ENCODE measurements at regions not wholly inside any gene's neighbourhood (a gene's known extent, or its start where the extent isn't known, plus 50 kb on each side); places are given as distances from the start of the nearest gene placed in this dataset.
"Not testable (repeated sequence)": the region's sequence is repeated elsewhere in the genome, so short reads cannot be mapped to it uniquely, and the experiment has no call there.

DNA sequence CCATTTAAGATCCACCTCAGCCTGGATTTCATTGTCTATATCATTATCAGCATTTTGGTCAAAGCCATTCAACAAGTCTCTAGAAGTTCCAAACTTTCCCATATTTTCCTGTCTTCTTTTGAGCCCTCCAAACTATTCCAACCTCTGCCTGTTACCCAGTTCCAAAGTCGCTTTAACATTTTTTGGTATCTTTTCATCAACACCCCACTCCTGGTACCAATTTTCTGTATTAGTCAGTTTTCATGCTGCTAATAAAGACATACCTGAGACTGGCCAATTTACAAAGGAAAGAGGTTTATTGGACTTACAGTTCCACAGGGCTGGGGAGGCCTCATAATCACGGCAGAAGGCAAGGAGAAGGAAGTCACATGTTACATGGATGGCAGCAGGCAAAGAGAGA is 982.9 kb downstream of the TAF11L14 start:
- not testable (repeated sequence) for FAIRE-seq

DNA sequence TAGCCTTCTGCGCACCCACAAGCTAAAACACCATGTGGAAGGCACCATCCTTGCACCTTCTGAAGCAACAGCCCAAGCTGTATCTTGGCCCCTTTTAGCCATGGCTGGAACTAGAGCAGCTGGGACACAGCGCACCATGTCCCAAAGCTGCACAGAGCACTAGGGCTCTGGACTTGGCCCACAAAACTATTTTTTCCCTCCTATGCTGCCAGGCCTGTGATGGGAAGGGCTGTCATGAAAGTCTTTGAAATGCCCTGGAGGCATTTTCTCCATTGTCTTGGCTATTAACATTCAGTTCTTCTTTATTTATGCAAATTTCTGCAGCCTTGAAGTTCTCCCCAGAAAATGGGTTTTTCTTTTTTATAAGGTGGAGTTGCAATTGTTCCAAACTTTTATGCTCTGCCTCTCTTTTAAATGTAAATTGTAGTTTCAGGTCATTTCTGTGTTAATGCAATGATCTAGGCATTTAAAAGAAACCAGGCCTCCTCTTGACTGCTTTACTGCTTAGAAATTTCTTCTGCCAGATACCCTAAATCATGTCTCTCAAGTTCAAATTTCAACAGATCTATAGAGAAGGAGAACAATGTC is 996.3 kb downstream of the TAF11L14 start:
- DNase-seq (ENCODE audit: insufficient read length, low spot score) (no peak), FAIRE-seq (peak; percentile 16)

More for the DNA sequence above, 982.9 kb downstream of the TAF11L14 start:
- DNase-seq (ENCODE audit: insufficient read length, low spot score) = not testable (repeated sequence)

DNA sequence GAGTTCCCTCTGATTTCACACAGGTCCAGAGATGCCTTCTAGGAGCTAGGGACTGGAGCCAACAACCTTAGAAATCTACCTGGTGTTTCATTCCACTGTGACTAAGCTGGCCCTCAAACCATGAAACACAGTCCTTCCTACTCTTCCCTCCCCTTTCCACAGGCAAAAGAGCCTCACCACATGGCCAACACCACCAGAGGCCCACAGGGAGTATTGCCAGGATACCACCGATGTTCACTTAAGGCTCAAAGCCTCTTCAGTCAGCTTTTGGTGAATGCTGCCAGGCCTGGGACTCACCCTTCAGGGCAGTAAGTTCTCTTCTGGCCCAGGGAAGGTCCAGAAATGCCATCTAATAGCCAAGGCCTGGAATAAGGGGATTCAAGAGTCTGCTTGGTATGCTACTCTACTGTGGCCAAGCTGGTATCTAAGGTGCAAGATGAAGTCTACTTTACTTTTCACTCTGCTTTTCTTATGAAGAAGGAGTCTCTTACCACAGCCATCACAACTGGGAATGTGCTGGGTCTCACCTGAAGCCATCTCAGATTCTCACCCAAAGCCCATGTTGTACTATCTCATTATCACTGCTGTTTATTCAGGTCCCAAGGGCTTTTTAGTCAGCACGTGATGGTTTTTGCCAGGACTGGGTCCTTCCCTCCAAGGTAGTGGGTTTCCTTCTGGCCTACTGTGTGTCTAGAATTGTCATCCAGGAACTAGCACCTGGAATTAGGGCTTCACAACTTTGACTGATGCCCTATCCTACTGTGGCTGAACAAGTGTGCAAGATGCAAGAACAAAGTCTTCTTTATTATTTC is 1018.4 kb downstream of the TAF11L14 start:
- DNase-seq (ENCODE audit: insufficient read length, low spot score) (no peak), FAIRE-seq (no peak)

DNA sequence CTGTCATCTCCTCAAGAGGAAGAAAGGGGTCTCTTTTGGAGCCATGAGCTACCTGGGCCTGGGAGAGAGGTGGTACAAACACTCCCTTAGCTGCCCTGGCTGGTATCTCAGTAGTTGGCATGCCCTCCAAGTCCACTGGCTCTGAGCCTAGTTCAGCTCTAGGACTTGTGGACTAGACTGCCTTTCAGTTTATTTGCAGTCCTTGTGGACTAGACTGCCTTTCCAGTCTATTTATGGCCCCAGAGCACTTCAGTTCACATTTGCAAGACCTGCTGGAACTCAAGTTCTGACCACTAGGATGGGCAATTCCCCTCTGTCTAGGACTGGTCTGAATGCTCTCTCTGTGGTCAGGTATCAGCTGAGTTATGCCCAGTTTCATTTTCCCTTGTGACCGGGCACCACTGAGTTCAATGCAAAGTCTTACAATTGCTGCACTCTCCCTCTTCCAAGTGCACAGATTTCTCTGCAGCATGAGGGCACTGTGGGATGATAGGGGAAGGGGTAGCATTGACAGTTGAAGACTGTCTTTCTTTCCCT is 1019.0 kb downstream of the TAF11L14 start:
- DNase-seq (ENCODE audit: insufficient read length, low spot score) = no peak
- peak; percentile 46 for FAIRE-seq

DNA sequence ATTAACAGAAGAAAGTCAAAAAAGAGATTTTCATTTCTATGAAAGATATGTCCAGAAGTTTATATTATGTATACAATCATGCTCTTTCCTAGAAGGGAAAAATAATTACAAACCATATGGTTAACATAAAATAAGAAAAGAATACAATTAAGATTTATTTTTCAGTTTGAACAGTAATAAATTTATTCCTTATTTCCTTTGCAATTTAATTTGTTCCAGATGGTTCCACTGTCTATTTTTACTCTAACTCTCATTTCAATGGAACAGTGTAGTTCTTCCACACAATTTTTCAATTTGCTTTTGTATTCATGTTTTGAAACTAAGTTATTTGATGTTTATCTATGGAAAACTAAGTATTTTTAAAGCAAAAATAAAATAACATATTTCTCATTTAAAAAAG is 1026.3 kb downstream of the TAF11L14 start:
- FAIRE-seq (no peak), DNase-seq (ENCODE audit: insufficient read length, low spot score) (no peak)

DNA sequence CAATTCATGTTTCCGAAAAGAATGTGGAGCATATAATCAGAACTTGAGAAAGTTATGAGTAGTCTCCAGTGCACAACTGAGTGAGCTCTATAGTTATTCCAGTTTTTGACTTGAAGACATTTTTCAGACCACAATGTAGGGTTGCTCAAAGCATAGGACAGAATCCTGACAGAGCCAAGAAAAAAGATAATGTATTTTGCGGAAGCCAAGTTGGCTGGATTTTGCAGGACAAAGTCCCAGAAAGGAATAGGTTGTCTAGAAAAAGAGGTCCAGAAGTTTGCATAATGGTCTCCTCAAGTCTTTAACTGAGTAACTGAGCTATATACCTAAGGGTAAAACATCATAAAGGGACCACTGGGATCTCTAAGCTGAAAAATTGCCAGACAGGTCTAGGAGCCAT is 1028.0 kb downstream of the TAF11L14 start:
- FAIRE-seq (no peak), DNase-seq (ENCODE audit: insufficient read length, low spot score) (no peak)

DNA sequence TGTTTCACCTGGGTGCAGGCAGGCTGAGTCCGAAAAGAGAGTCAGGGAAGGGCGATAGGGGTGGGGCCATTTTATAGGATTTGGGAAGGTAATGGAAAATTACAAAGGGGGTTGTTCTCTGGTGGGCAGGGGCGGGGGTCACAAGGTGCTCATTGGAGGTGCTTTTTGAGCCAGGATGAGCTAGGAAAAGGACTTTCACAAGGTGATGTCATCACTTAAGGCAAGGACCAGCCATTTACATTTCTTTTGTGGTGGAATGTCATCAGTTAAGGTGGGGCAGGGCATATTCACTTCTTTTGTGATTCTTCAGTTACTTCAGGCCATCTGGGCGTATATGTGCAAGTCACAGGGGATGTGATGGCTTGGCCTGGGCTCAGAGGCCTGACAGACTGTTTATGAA is 1040.0 kb downstream of the TAF11L14 start:
- not testable (repeated sequence) for FAIRE-seq; DNase-seq (ENCODE audit: insufficient read length, low spot score)

DNA sequence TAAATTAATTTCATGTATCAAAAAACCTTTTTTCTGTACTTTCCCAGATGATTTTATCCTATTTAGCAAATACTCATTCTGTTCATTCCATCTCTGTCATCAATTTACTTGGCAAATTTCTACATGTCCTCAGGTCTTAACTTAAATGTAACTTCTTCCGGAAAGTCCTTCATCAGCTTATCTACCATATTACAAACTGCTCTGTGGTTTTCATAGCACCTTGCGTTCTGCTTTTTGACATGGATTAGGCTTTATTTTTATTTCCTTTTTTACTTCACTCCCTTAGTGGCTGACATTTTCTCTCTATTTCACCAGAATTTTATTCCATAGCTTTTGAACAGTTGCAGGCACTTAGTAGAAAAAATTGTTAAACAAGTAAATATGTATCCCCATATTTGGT is 1040.8 kb downstream of the TAF11L14 start:
- FAIRE-seq (no peak), DNase-seq (ENCODE audit: insufficient read length, low spot score) (no peak)

DNA sequence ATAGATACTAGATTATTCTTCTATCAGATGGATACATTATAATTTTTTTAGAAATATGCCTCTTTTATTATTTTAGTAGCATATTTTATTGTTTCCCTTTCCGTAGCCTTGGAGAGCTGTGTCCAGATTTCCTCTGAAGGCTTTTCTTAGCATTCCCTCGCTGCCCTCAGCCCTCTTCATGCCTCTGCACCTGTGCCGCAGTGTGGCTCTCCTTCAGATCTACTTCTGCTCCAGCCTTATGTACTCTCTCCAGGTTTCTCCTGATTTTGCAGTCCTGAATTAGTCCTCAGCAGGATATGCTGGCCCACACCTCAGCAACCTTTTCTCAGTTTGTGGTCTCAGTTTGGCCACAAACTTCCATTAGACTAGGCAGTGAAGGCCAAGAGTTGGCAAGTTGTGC is 1052.0 kb downstream of the TAF11L14 start:
- DNase-seq (ENCODE audit: insufficient read length, low spot score) = no peak
- FAIRE-seq = no peak

DNA sequence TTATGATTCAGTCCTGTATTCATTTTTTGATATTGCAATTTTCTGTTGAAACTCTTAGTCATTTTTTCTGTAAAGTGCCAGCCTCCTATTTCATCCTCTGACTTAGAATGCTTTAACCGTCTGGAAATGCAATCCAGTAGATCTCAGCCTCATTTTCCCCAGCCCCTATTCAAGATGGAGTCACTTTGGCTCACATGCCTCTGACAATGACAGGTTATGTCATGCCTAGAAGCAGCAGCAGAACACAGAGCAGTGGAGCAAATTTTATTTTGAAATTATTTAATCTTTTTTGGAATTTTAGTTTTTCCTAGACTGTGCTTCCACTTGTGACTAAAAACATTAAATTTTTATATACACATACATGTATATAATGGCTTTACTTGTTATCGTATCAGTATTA is 1053.2 kb downstream of the TAF11L14 start:
- FAIRE-seq (no peak), DNase-seq (ENCODE audit: insufficient read length, low spot score) (no peak)

DNA sequence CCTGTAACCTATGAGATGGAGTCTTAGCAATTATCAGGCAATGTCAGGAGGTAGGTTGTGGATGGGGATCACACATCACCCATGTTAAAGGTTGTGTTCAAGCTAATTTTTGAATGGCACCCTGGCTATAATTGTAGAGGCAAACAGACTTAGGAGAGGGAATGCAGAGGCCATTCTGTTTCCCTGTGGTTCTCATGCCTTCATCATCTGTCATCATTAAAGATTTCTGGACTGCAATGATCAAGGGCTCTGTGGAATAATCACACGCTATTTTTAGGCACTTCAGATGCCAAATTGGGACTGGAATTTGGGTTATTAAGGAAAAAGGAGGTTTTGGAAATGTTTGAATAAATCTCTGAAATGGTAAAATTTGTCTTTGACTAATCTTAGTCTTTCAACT is 1065.4 kb downstream of the TAF11L14 start:
- FAIRE-seq (no peak), DNase-seq (ENCODE audit: insufficient read length, low spot score) (no peak)

DNA sequence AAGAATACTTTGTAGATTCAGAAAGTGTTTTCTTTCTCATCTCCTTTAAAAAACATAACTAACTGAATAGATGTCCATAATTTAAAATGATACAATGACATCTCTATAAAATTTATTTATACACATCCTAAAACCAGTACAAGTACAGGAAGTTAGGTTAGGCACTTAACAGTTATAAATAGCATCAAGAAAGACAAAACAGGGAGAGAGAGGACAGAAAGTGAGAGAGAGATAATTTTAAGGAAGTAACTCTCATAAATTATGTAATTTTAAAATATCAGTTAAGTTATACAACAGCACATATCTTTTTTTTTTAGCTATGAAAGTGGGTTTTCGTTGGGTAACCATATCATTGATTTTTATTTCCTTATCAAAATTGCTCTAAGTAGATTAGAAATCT is 1068.6 kb downstream of the TAF11L14 start:
- no peak for DNase-seq (ENCODE audit: insufficient read length, low spot score)

DNA sequence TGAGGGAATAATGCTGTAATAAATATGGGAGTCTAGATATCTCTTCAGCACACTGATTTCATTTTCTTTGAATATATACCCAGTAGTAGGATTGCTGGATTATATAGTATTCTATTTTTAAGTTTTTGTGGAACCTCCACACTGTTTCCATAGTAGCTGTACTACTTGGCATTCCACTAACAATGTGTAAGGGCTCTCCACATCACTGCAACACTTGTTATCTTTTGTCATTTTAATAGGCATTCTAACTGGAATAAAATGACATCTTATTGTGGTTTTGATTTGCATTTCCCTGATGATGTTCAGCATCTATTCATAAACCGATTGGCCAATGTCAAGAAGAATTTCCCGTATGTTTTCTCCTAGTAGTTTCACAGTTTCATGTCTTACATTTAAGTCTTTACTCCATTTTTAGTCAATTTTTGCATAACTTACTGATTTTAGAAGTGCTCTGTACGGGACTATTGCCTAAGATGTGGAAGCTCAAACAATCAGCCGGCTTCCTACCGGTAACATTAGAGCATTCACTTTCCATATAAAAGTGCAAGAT is 1078.8 kb downstream of the TAF11L14 start:
- no peak for FAIRE-seq
- DNase-seq (ENCODE audit: insufficient read length, low spot score) = no peak

More for the DNA sequence above, 1068.6 kb downstream of the TAF11L14 start:
- no peak for FAIRE-seq

DNA sequence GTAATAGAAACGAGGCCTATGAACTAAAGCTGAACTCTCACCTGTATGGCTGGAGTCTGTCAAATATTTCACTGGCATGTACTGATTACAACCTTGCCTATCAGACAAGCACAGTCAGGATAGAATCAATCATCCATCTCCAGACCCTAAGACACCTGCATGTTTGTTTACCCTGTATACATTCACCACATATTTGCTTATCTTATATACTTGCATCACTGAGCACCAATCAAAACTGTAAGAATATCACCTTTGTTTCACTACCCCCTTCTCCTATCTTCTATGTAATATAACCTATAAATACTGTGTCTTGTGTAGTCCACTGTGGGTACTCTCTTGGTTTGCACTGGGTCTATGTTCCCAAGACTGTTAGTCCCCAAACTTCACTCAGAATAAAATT is 1085.7 kb downstream of the TAF11L14 start:
- no peak for DNase-seq (ENCODE audit: insufficient read length, low spot score)
- FAIRE-seq = peak; percentile 40

DNA sequence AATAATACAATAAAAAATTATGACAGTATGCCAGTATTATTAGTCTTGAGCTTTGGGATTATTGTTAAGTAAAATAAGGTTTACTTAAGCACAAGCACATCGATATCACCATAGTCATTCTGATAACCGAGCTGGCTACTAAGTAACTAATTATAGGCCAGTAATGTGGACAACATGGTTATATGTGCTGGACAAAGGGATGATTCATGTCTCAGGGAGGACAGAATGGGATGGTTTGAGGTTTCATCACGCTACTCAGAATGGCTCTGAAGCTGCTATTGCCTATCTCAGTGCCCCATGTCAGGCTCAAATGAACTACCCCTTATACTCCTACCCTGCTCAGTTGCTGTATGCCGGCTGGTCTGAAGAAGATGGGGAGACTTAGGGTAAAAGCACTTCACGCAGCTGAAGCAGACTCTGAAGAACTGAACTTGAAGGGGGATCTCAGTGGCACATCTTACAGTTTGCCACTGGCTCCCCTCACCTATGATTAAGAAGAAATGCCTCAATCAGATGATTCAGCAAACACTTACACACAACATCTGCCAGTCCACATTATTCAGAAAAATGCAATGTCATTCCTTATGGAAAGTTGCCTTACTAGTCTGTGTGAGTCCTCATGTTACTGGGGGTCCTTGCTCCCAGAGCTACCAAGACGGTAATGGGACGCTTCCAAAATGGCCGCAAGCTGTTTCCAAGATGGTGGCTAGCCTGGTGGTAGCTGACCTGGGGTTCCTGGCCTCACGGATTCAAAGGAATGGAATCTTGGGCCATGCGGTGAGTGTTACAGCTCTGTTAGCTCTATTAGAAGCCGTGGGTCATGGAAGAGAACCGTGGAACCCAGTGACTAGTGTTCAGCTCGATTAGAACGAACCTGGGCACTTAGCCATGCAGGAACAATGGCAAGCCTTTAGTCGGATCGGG is 1098.6 kb downstream of the TAF11L14 start:
- FAIRE-seq (peak; percentile 70), DNase-seq (ENCODE audit: insufficient read length, low spot score) (no peak)

DNA sequence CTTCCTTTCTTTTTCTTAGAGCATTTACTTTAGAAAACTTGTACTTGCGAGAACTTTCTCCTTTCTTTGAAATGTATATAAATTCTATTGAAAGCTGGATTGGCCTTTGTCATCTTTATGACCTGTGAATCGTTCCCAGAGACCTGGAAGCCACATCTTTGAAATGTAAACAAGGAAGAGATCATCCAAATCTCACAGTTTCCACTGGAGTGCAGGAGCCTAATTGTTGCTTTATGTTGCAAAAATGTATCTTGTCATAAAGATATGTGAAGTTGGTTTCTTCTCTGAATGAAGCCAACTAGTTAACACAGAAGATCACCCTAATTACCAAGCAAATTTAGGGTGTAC is 1101.8 kb downstream of the TAF11L14 start:
- no peak for FAIRE-seq
- DNase-seq (ENCODE audit: insufficient read length, low spot score) = no peak

DNA sequence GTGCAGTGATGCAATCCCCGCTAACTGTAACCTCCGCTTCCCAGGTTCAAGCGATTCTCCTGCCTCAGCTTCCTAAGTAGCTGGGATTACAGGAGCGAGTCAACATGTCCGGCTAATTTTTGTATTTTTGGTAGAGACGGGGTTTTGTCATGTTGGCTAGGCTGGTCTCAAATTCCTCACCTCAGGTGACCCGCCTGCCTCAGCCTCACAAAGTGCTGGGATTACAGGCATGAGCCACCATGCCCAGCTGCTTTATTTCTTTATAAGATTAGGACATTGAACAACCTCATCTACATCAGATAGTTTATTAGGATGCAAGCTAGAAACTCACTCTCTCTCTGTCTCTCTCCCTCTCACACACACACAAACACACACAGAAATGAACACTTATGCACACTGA is 1102.5 kb downstream of the TAF11L14 start:
- not testable (repeated sequence) for FAIRE-seq; DNase-seq (ENCODE audit: insufficient read length, low spot score)

DNA sequence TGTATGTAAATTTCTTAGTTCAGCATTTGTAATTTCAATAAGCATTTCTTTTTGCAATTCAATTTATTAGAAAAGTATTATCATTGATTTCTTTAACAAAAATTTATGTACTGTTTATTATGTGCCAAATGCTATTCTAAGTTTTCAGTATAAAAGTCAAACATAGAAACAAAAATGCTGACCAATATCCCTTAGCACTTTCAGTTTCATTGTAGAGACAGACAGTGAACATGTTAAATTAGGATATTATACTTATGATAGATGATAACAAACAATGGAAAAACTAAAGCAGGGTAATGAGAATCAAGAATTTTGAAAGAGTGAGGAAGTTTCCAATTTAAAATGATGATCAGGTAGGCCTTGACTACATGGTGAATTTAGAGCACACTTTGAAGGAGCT is 1106.0 kb downstream of the TAF11L14 start:
- no peak for FAIRE-seq
- no peak for DNase-seq (ENCODE audit: insufficient read length, low spot score)

DNA sequence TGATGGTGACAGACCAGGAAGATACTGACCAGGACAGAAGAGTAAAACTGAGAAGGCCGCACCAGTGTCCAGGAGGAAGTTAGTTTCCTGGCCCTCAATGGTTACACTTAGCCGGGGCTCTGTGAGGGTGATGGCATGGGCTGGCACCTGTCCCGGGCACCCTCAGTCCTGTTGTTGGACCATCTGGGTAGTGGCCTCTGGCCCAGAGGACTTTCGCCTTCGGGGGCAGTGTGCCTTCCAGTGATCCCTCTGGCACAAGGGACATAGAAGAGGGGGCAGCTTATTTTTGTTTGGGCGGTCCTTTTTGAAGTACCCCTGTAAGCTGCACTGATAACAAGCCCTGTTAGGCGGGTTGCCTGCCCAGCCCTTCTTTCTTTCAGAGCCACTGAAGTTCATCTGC is 1108.6 kb downstream of the TAF11L14 start:
- no peak for DNase-seq (ENCODE audit: insufficient read length, low spot score)
- FAIRE-seq = no peak

DNA sequence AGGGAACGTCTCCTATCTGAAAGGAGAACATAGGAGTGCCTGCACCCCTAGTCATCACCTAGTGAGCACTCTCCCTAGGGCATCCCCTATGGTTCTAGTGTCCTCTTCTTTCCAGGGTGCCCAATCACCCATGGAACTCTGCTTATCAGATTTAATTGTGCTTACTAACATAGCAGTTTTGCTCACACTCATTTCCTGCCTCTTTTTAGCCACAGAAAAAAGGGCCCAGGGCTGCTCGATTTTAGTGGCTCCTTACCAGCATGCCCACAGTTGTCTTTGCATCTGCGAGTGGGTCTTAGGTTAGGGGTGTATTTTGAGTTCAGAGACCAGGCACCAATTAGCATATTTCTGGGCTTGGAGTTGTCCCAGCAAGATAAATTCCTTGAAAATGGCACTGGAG is 1110.2 kb downstream of the TAF11L14 start:
- FAIRE-seq = peak; percentile 13
- no peak for DNase-seq (ENCODE audit: insufficient read length, low spot score)

Data from HTR-8/SVneo (cell line).